Thymus (tissue), 11 donors: ENCODE measurements at regions not wholly inside any gene's neighbourhood (a gene's known extent, or its start where the extent isn't known, plus 50 kb on each side); places are given as distances from the start of the nearest gene placed in this dataset.
"Not testable (repeated sequence)": the region's sequence is repeated elsewhere in the genome, so short reads cannot be mapped to it uniquely, and the experiment has no call there.

ENCODE experiments used
- DNase-seq, 9 donors: peaks; one replicate each; pipeline ENCODE4 v3.0.0-alpha.2; 2013; ENCODE audit warnings: low spot score in 9 of 9, low read depth in 6 of 9, missing footprints in 1 of 9
- H3K27ac ChIP-seq, 2 donors: one replicate each; pipeline ENCODE4 v1.5.1; 2013; ENCODE audit warnings: control low read depth in 1 of 2, low read depth in 1 of 2, low read length in 1 of 2, mild to moderate bottlenecking in 1 of 2, moderate library complexity in 1 of 2
- H3K27me3 ChIP-seq, 2 donors: one replicate each; pipeline ENCODE4 v1.5.1; 2013; ENCODE audit warnings: low read length in 1 of 2; ENCODE audit not compliant: control insufficient read depth in 2 of 2, insufficient read depth in 1 of 2
- H3K36me3 ChIP-seq, 2 donors: one replicate each; pipeline ENCODE4 v1.5.1; 2013; ENCODE audit warnings: low read length in 1 of 2, mild to moderate bottlenecking in 1 of 2, moderate library complexity in 1 of 2; ENCODE audit not compliant: control insufficient read depth in 2 of 2, insufficient read depth in 2 of 2
- H3K4me1 ChIP-seq, 2 donors: one replicate each; pipeline ENCODE4 v1.5.1; 2013; ENCODE audit warnings: low read length in 2 of 2; ENCODE audit not compliant: control insufficient read depth in 2 of 2, insufficient read depth in 2 of 2
- H3K4me3 ChIP-seq, 2 donors: one replicate each; pipeline ENCODE4 v1.5.1; 2013; ENCODE audit warnings: low read length in 2 of 2, control low read depth in 1 of 2, mild to moderate bottlenecking in 1 of 2
- H3K9me3 ChIP-seq, 2 donors: one replicate each; pipeline ENCODE4 v1.5.1; 2013; ENCODE audit warnings: low read length in 1 of 2, mild to moderate bottlenecking in 1 of 2; ENCODE audit not compliant: control insufficient read depth in 2 of 2, insufficient read depth in 1 of 2
- WGBS: extraction: QIAGEN DNeasy Blood & Tissue Kit; methylation state at CpG from one replicate; pipeline ENCODE4 v1.1.7; 2013; 5-methylcytosine and 5-hydroxymethylcytosine counted together
- donor health status: healthy.

DNA sequence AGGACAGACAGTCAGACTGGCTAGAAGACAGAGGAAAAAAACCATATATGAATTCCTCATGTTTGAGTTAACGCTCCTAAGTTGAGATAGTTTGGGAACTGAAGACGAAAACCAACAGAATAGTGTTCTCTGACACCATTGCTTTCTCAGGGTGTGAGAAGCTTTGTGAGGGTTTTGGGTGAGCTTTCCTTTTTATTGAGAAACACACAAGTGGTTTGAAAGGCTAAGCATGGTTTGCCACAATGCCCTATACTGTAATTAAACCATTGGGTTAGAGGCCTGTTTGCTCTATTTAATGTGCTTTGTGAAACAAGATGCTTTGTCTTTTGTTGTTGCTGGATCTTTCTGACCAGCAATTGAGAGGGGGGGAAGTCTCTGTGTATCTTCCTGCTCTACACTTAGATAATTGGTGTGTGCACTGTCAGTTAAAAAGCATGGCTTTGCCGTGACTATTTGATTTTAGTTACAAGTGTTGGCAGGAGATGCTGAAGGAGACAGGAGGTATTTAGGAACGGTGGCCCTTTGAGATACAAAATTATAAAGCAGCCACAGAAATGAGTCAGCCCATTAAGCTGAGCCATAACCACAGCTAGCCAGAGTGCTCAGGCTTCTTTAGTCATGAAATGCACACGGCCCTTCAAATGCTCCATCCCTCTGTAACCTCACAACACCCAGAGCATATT is 273.0 kb upstream of the PREP start:
- H3K27ac ChIP-seq = no peak overlapping the region
- no peak for DNase-seq
- no peaks in the 10 kb centered on the region for H3K9me3 ChIP-seq
- no peaks in the 10 kb centered on the region for H3K4me1 ChIP-seq
- H3K36me3 ChIP-seq = no peaks in the 10 kb centered on the region
- no peaks in the 10 kb centered on the region for H3K27me3 ChIP-seq
- 71% methylated on average over 5 of the region's 5 CpGs for WGBS
- H3K4me3 ChIP-seq = no peak overlapping the region

DNA sequence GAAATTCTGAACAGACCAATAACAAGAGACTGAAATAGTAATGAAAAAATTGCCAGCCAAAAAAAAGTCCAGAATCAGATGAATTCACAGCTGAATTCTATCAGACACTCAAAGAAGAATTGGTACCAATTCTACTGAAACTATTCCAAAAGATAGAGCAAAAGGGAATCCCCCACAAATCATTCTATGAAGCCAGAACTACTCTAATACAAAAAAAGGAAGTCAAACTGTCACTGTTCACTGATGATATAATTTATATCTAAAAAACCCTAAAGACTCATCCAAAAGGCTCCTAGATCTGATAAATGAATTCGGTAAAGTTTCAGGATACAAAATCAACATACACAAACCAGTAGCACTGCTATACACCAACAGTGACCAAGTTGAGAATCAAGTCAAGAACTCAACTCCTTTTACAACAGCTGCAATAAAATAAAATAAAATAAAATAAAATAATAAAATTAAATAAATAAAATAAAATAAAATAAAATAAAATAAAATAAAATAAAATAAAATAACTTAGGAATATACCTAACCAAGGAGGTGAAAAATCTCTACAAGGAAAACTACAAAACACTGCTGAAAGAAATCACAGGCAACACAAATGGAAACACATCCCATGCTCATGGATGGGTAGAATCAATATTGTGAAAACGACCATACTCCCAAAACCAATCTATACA is 270.1 kb upstream of the PREP start:
- not testable (repeated sequence) for H3K27ac ChIP-seq, H3K27me3 ChIP-seq, H3K36me3 ChIP-seq, H3K4me3 ChIP-seq, H3K9me3 ChIP-seq, H3K4me1 ChIP-seq, DNase-seq
- WGBS = 94% methylated on average over 2 of the region's 2 CpGs

DNA sequence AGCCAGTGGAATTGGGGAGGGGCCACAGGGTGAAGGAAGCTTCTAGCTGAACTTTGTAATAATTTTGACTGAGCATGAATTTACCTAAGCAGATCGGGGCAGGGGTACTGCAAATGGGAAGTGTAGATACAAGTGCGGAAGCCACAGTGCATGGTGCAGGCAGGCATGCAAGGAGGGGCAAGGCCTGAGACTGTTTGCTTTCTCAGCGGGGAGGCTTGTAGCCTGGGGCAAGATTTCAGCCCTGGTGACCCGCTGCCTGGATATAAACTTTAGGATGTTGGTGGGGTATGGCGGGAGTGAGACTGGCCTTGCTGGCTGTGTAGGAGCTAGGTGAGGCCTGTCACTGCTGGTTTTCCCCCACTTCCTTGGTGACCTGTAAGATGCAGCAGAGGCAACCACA is 266.4 kb upstream of the PREP start:
- 79% methylated on average over 5 of the region's 5 CpGs for WGBS
- no peak for DNase-seq
- H3K36me3 ChIP-seq = no peaks in the 10 kb centered on the region
- H3K9me3 ChIP-seq = peaks cover 0 to 6% of the 10 kb centered on the region in 2 donors
- H3K27ac ChIP-seq = no peak overlapping the region
- no peak overlapping the region for H3K4me3 ChIP-seq
- no peaks in the 10 kb centered on the region for H3K27me3 ChIP-seq
- no peaks in the 10 kb centered on the region for H3K4me1 ChIP-seq

DNA sequence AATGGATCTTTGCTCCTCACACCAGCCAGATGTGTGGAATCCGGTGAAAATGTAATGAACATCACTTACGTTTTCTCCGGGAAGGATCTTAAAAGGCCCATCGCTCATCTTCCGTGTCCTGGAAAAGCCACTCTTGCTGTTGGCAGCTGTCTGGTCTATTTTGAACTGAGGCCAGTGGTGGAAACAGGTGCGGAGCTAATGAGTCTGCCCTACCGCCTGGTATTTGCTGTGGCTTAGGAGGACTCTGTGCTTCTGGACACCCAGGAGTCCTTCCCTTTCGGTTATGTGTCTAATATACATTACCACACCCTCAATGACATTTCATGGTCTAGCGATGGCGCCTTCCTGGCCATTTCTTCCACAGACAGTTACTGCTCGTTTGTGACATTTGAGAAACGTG is 264.2 kb upstream of the PREP start:
- H3K27me3 ChIP-seq = no peaks in the 10 kb centered on the region
- DNase-seq = no peak
- H3K36me3 ChIP-seq = no peaks in the 10 kb centered on the region
- no peak overlapping the region for H3K27ac ChIP-seq
- peaks cover 0 to 6% of the 10 kb centered on the region in 2 donors for H3K9me3 ChIP-seq
- no peak overlapping the region for H3K4me3 ChIP-seq
- H3K4me1 ChIP-seq = no peaks in the 10 kb centered on the region
- WGBS = 96% methylated on average over 12 of the region's 12 CpGs

DNA sequence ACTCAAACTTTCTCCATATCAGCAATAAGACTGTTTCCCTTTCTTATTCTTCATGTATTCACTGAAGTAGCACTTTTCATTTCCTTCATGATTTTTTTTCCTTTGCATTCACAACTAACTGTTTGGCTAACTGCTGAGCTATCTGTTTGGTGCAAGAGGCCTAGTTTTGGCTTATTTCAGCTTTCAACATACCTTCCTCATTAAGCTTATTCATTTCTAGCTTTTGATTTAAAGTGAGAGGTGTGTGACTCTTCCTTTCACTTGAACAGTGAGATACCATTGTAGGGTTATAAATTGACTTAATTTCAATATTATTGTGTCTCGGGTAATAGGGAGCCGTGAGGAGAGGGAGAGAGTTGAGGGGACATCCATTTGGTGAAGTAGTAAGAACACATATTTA is 262.0 kb upstream of the PREP start:
- WGBS = 65% methylated on average over 2 of the region's 2 CpGs
- Histone ChIP-seq H3K27me3 (no peaks in the 10 kb centered on the region), H3K4me1 (no peaks in the 10 kb centered on the region), H3K4me3 (no peak overlapping the region), H3K9me3 (peaks cover 0 to 6% of the 10 kb centered on the region in 2 donors), H3K36me3 (no peaks in the 10 kb centered on the region), H3K27ac (no peak overlapping the region)
- DNase-seq = no peak

DNA sequence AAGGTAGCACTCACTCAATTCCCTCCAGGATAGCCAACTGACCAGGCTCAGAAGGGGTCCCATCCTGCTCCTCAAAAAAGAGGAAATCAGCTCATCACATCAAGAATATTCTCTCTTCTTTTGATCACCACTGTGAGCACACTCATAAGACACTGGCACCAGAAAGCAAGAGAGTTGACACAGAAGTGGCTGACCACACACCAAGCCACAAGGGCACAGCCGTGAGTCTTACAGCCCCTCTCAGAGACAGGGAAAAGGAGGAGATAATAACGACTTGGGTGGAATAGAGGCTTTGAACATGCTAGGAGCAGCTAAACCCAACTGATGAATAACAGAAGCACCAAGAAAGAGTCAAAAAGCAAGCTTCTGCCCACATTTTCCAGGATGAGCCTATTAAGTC is 249.1 kb upstream of the PREP start:
- Histone ChIP-seq H3K36me3 (no peaks in the 10 kb centered on the region), H3K9me3 (no peaks in the 10 kb centered on the region)
- WGBS = 64% methylated on average over 2 of the region's 2 CpGs

DNA sequence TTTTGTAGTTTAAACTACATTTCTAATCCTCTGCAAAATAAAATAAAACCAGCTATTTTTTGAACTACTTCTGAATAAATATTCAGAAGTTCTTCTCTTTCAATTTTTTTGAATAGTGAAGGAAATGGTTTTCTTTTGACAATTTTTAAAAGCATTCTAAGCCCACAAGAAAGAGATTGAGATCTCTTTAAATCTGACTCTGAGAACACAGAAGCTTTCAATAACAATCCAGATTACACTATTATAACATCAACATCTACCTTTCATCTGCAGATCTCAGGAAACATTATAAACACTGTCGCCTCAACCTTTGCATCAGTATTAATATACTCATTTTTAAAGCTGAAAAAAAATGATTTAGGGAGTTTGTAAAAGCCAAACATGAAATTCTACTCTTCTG is 247.5 kb upstream of the PREP start:
- WGBS = 46% methylated on average over 1 of the region's 1 CpG
- no peaks in the 10 kb centered on the region for H3K36me3 ChIP-seq
- no peak overlapping the region for H3K27ac ChIP-seq
- H3K4me3 ChIP-seq = no peak overlapping the region
- H3K27me3 ChIP-seq = peaks cover 3 to 10% of the 10 kb centered on the region in 2 donors
- DNase-seq = peak in 1 of 9 donors; percentile 55
- H3K9me3 ChIP-seq = no peaks in the 10 kb centered on the region
- peaks cover 2 to 31% of the 10 kb centered on the region in 2 donors for H3K4me1 ChIP-seq

More for the DNA sequence above, 249.1 kb upstream of the PREP start:
- Histone ChIP-seq H3K27me3 (peaks cover 0 to 7% of the 10 kb centered on the region in 2 donors), H3K4me3 (no peak overlapping the region), H3K27ac (no peak overlapping the region), H3K4me1 (peaks cover 2 to 19% of the 10 kb centered on the region in 2 donors)
- DNase-seq = no peak

DNA sequence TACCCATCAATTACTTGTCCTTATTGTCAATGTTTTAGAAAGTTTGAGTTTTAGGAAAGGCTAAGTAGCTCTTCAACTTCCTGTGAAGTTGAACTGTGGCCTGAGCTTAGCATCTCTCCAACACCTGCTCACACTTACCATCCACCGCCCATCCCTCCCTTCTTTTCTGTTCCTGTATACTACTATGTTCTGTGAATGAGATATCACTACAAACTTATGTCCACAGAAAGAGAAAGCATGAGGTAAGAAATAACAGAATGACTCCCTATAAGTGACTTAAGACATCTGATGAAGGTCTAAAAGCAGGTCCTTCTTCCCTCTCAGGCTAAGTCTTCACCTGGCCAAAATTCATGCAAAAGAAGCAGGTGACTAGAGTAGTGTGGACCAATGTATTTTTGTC is 246.3 kb upstream of the PREP start:
- H3K27me3 ChIP-seq = peaks cover 3 to 10% of the 10 kb centered on the region in 2 donors
- DNase-seq = peak in 1 of 9 donors; percentile 23
- no peaks in the 10 kb centered on the region for H3K9me3 ChIP-seq
- H3K4me3 ChIP-seq = no peak overlapping the region
- no peak overlapping the region for H3K27ac ChIP-seq
- WGBS = 93% methylated on average over 1 of the region's 1 CpG
- H3K4me1 ChIP-seq = peaks cover 2 to 36% of the 10 kb centered on the region in 2 donors
- H3K36me3 ChIP-seq = no peaks in the 10 kb centered on the region

DNA sequence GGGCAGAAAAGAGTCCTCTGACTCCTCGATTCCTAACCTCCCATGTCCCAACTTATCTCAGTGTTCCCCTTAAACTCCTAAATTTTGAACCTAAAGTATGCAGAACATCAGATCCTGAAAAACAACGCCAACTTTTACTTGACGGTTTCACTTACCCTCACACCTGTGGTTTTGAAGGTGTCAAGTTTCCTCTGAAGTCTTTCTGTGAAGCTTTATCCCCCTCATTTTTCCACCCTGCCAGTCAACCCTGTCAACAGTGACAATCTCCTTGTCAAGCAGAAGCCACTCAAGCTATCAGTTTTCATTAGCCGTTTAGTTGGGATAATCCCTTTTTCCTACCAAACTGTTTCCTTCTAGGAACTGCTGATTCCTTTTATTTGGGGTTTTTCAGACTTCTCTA is 245.4 kb upstream of the PREP start:
- WGBS = 86% methylated on average over 4 of the region's 4 CpGs
- Histone ChIP-seq H3K4me1 (peaks cover 2 to 44% of the 10 kb centered on the region in 2 donors), H3K27ac (no peak overlapping the region)

More for the DNA sequence above, 245.4 kb upstream of the PREP start:
- Histone ChIP-seq H3K4me3 (no peak overlapping the region), H3K36me3 (no peaks in the 10 kb centered on the region), H3K27me3 (peaks cover 3 to 11% of the 10 kb centered on the region in 2 donors), H3K9me3 (no peaks in the 10 kb centered on the region)
- peak in 4 of 9 donors; percentile 25 to 71 (median 38) for DNase-seq
